AG10803 (cell line): ENCODE measurements at regions not wholly inside any gene's neighbourhood (a gene's known extent, or its start where the extent isn't known, plus 50 kb on each side); places are given as distances from the start of the nearest gene placed in this dataset.

Experiments
- DNase-seq: peaks from one replicate; pipeline ENCODE4 v3.0.0; 2010; ENCODE audit warnings: low read depth
- H3K4me3 ChIP-seq: 2 replicates; pipeline ENCODE4 v1.5.1; 2011; ENCODE audit warnings: mild to moderate bottlenecking, low read length, control low read depth
- CTCF ChIP-seq: conservative IDR thresholded peaks from 2 replicates; pipeline ENCODE4 v1.5.1; 2011; ENCODE audit warnings: mild to moderate bottlenecking, low read length, control low read depth, inconsistent platforms

GRCh38 chr1:201696217-201696761 lies 132.7 kb upstream of the IPO9 start:
- peak; percentile 29 for TF ChIP-seq CTCF
- no peak overlapping the region for H3K4me3 ChIP-seq
- DNase-seq: peak; percentile 97

DNA sequence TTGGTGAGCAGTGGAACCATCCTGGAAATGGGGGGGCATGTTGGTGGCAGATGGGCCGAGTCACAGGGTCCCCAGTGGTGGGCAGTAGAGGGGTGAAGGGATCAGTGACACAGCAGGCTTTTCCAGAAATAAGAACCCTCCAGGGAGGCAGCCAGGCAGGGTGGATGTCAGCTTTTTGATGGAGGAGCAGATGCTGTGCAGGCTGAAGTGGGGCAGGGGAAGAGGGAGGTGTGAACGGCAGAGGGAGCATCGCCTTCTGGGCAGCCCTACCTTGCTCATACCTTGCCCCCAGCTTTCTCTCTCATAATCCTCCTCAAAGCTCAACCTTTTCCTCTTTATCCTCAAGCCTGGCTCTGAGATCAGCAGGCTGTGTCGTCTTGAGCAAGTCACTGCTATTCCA lies 131.8 kb upstream of the IPO9 start:
- no peak for DNase-seq
- H3K4me3 ChIP-seq: no peak overlapping the region
- no peak for TF ChIP-seq CTCF

DNA sequence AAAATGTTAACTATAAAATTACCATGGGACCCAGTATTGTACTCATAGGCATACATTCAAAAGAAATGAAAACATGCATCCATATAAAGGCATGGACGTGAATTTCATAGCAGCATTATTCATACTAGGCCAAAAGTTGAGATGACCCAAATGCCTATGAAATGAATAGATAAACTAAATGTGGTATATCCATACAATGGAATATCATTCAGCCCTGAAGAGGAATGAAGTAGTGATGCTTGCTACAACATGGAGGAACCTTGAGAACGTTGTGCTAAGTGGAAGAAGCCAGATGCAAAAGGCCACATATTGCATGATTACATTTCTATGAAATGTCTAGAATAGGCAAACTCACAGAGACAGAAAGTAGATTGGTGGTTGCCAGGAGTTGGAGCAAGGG lies 127.1 kb upstream of the IPO9 start:
- no peak overlapping the region for H3K4me3 ChIP-seq
- TF ChIP-seq CTCF: no peak
- no peak for DNase-seq

DNA sequence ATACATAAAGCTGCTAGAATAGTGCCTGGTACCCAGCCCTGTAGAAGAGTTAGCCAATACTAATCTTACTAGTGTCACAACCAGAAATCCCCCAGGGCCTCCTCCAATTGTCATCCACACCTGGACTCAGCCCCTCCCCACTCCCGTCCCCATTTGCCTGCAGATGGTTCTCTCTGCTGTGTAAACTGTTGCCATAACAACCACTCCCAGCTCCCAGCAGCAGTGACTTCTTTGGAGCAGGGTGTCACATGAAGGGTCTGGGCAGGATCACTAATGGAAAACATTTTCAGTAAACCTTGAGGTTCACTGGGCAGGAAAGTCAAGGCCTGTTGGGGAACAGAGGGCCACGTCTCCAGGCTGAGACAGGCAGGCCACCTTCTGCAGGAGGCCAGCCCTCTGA lies 126.0 kb upstream of the IPO9 start:
- TF ChIP-seq CTCF: no peak
- no peak overlapping the region for H3K4me3 ChIP-seq
- DNase-seq: peak; percentile 48

GRCh38 chr1:201703621-201704438 lies 125.1 kb upstream of the IPO9 start:
- DNase-seq: peak; percentile 79
- no peak overlapping the region for H3K4me3 ChIP-seq
- peak; percentile 89 for TF ChIP-seq CTCF

DNA sequence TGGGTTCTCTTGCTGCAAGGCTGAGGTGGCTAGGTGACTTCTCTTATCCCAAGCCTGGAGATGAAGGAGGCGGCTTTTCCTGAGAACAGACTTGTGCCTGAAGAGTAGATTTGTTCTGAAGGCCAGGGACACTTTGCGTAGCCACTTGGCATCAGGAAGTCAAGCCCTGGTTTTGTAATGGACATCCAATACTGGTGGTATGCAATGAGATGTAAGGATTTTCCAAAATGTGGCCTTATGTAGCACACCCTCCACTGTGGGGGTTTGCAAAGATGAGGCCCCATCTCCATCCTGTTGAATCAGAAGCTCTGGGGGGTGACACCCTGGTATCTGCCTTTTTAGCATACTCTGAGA lies 124.5 kb upstream of the IPO9 start:
- TF ChIP-seq CTCF: no peak
- DNase-seq: no peak
- H3K4me3 ChIP-seq: no peak overlapping the region

- no peak for DNase-seq
- H3K4me3 ChIP-seq: no peak overlapping the region
- TF ChIP-seq CTCF: no peak
Measured at GRCh38 chr1:201705389-201705788, 123.6 kb upstream of the IPO9 start.
